SHP77 (cell line): ENCODE measurements at regions not wholly inside any gene's neighbourhood (a gene's known extent, or its start where the extent isn't known, plus 50 kb on each side); places are given as distances from the start of the nearest gene placed in this dataset.
"Not testable (repeated sequence)": the region's sequence is repeated elsewhere in the genome, so short reads cannot be mapped to it uniquely, and the experiment has no call there.

Source experiments
- DNase-seq, 2 experiments: peaks; one replicate each; lab custom pipeline; 2025; lab: John Stamatoyannopoulos, UW

DNA sequence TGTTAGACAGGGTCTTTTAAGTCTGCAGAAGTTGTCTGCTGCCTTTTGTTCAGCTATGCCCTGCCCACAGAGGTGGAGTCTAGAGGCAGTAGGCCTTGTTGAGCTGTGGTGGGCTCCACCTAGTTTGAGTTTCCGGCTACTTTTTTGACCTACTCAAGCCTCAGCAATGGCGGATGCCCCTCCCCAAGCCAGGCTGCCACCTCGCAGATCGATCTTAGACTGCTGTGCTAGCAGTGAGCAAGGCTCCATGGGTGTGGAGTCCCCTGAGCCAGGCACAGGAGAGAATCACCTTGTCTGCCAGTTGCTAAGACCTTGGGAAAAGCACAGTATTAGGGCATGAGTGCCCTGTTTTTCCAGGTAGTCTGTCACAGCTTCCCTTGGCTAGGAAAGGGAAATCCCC is 664.6 kb upstream of the DPPA4 start:
- not testable (repeated sequence) for DNase-seq

- DNase-seq = no peak
Measured at GRCh38 chr3:110006913-110007312, 669.6 kb upstream of the DPPA4 start.

DNA sequence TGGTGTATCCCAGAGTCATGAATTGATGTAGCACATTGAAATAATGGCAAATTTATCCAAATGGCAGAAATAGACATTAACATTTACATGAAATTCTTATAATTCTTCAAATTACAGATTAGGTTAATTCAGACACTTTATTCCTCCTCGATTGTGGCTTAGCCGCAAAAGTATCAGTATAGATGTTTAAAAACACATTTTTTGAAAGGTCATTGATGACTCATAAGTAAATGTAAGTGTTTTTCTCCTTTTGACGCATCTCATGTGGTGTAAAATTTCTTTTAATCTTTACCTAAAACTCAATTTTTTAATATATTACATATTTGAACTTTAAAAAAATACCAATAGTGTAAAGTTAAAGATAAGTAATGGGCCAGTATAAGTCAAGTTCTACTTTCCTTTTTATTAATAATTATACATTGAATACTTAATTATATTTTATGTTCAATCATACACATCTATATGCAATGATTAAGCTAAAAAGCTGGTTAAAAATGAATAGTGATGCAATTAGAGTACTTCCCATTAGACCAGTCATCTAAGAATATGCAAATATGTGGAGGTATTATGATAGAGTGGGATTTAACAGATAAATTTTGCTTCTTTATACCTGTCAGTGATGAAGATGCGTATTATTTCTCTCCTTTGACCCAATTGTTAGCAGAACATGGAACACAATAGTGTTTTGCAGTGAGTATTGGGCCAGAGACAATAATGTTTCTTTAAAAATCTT is 678.1 kb upstream of the DPPA4 start:
- DNase-seq = no peak

DNA sequence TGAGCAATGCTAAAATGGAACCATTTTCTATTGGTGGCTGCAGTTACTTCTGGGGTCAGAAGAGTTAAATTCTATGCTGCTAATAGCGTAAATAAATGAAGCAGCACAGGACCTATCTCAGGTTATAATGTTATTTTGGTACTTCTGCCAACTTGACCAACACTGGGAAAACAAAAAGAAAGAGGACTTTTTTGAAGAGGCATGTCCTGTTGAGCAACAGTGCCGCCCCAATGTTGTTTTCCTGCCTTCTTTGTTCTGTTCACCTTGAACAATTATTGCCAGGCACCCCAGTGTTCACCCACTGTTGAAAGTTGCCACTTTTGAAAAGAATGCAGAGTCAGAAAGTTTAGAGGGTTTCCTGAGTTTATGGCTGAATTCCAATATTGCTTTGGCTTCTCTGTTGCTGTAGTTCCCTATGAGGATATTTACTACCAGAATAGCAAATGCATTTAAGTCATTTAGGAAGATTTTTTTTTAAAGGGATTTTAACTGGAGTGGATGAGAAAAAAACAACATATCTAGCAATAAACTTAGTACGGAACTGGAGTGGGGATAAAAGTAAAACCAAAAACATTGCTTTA is 679.0 kb upstream of the DPPA4 start:
- no peak for DNase-seq

DNA sequence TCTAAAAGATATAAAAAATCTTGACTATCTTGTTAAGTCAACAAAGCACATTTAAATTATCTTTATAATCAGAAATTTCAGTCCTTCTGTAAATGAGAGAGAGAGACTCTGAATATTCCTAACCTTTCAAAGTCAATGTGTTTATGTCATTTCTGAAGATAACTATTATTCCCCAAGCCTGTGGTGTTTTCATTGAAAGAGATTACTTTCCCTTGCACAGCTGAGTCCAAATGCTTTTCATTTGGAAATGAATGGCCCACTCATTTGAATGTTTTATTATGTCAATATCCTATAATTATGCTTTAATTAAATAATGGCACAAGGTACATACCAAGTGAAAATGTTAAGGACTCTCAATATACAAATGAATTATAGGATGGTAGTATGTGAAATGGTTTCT is 680.0 kb upstream of the DPPA4 start:
- DNase-seq = no peak

- no peak for DNase-seq
Measured at GRCh38 chr3:110021659-110022058, 684.3 kb upstream of the DPPA4 start.

GRCh38 chr3:110023022-110023421 is 685.7 kb upstream of the DPPA4 start:
- DNase-seq = not testable (repeated sequence)

DNA sequence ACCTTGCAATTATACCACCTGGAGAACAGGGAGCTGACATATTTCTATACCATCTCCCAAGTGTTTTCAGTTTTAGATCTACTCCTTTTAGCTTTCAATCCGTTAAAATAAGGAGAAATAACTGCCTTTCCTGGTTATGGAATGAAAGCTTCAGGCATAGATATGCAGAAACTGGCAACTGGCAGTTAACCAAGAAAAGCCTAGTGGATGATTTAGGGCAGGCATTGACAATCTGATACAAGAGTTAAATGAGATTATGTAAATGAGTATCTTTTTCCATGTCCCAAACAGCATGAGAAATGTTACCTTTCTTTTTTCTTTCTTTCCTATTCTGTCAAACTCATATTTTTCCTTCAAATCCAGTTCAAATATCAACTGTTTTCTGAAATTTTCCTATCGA is 689.1 kb upstream of the DPPA4 start:
- no peak for DNase-seq

GRCh38 chr3:110027446-110028080 is 690.2 kb upstream of the DPPA4 start:
- no peak for DNase-seq

DNA sequence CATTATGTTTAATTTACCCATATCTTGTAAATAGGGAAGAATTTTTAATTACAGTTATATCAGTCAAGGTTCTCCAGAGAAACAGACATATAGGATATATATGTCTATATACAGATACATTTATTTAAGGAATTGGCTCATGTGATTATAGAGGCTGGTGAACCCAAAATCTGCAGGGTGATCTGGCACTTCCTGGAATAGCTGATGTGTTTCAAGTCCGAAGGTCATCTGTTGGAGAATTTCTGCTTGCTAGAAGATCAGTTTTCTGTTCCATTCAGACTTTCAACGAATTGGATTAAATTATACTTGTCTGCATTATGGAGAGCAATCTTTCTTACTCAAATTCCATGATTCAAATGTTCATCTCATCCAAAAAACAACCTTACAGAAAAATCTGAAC is 694.6 kb upstream of the DPPA4 start:
- DNase-seq = no peak

- DNase-seq = no peak
Measured at GRCh38 chr3:110059431-110059830, 722.1 kb upstream of the DPPA4 start.

DNA sequence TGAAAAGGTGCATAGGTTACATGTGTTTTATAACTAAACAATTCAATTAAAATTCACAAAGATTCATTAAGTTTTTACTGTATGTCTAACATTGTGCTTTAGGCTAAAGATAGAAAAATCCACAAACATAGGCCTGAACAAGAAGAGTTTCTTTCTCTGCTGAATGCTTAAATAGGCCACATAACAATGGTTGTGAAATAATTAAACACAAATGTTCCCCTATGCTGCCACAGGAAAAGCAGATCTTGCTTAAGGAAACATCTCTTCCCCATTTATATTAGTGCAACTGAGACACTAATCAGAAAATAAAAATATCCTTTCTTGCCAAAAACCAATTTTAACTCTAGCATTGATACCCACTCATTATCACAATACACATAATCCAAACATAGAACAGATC is 725.4 kb upstream of the DPPA4 start:
- no peak for DNase-seq

DNA sequence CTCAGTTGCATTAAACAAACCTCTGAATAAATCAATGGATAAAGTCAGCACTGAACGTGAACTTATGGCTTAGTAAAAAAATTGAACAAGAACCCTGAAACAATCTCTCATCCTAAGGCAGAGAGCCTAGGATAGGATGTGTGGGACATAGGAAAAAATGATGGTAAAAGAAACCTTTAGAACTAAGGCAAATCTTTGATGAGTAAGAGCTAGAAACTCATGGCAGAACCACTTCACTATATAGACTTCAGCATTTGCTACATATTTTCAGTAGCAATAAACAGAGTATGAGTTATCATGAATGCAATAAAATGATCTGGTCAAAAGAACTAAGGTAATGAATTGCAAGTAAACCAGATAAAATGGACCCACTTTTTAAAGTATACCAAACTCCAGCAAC is 725.8 kb upstream of the DPPA4 start:
- no peak for DNase-seq

DNA sequence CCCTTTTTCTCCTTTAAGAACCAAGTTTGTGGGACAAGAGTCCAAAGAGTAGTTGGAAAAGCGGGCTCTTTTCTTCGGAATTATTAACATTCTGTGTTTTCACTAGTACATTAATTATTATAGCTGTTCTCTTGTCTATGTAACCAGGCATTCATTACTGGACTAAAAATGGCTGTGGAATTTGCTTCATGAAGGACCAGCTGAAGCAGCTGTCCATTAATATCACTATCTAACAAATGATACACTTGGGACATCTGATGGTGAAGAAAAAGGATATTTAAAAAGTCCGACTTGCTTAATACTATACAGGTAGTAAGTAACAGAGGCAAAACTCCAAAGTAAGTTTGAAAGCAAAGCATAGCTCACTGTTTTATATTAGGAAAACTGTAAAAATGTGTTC is 728.9 kb upstream of the DPPA4 start:
- no peak for DNase-seq

- DNase-seq = no peak
Measured at GRCh38 chr3:110067527-110067926, 730.2 kb upstream of the DPPA4 start.

- DNase-seq = no peak
Measured at GRCh38 chr3:110069761-110070160, 732.4 kb upstream of the DPPA4 start.

GRCh38 chr3:110070161-110070916 is 733.0 kb upstream of the DPPA4 start:
- DNase-seq = no peak

DNA sequence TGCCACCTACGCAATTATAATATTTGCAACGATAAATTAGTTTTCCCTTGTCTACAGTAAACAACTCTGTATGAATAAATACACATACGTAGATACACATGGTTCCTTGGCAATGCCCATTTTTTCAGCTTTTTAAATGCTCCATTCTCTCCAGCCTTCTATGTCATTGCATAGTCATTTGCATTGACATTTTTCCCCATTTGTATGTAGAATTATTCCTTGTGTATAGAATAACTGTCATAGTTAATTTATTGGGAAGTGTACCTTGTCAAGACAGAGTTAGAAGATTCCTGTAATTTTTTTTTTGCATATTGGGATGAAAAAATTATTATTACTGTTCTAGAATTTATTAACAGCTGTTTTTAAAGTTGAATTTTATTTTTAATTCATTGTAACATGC is 736.7 kb upstream of the DPPA4 start:
- no peak for DNase-seq

DNA sequence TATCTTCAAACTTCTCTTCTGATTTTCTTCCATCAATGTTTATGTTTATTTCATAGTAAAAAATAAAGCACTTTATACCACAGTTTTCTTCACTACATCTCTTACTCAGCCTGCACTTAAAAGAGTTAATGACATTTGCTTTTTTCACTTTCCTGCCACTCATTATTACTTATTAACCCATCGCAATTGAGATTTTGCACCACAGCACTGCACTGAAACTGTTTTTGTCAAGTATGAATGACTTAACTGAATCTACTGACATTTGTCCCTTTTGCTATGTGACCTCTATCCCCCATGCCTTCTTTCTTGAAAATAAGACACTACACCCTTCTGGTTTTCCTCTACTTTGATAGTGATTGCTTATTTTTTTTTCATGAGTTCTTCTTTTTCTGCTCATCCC is 739.7 kb upstream of the DPPA4 start:
- DNase-seq = no peak

GRCh38 chr3:110093411-110093810 is 756.1 kb upstream of the DPPA4 start:
- no peak for DNase-seq

DNA sequence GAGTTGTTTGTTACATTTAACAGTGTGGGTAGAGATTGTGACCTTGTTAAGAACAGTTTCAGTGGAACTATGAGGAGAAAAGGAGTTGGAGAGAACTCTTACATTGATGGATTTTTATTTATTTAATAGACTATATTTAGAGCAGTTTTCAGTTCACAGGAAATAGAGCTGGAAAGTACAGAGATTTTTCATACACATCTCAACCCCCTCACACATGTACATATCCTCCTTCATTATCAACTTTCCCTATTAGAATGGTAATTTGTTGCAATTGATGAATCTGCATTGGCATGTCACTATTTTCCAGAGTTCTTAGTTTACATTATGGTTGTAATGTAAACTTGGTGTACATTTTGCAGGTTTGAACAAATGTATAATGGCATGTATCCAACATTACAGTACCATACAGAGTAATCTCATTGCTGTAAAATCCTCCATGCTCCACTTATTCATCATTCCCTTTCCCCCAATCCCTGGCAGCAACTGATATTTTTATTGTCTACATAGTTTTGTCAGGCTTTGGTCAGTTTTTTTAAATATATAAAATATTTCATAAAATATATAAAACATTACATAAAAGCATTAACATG is 756.6 kb upstream of the DPPA4 start:
- DNase-seq = no peak

- no peak for DNase-seq
Measured at GRCh38 chr3:110099711-110100110, 762.4 kb upstream of the DPPA4 start.
